ENCODE measurements at regions not wholly inside any gene's neighbourhood (a gene's known extent, or its start where the extent isn't known, plus 50 kb on each side); places are given as distances from the start of the nearest gene placed in this dataset.

DNA sequence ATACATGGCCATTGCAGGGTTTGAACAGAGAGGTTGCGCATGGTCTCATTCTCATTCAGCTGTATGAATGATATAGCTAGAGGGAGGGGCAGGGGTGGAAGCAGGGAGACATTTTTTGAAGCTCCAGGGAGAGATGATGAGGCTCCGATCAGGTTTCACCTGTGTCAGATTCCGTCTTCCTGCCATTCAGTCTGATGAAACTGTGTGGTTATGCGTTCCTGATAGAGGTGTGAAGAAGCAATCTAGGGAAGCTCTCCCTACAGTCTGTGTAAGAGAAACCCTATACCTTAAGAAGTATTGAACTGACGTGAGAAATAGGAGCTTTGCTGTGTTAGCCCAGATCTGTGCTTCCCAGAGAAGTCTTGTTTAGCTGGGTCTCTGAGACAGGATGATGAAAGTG is 171.9 kb upstream of the NDN start:
- Histone ChIP-seq H3K4me1 (ENCODE audit: control insufficient read depth, insufficient read depth, low read length) (no peaks in the 10 kb centered on the region), H3K36me3 (ENCODE audit: control insufficient read depth, insufficient read depth, low read length) (no peaks in the 10 kb centered on the region), H3K9me3 (ENCODE audit: control insufficient read depth, insufficient read depth, low read depth, low read length) (no peaks in the 10 kb centered on the region), H3K27ac (ENCODE audit: low read length) (no peak overlapping the region), H3K27me3 (ENCODE audit: control insufficient read depth, insufficient read depth, low read length) (no peaks in the 10 kb centered on the region), H3K4me3 (ENCODE audit: low read depth in 2 of 2, low read length in 2 of 2) (no peak overlapping the region)
- POLR2A ChIA-PET, result no interaction called here
- intact Hi-C loops (cut with micrococcal nuclease; ENCODE audit: unreplicated experiment), result loop anchor here (5.0 kb wide), 1 partner anchor 212 kb away; the partner anchor contains the start of gene MAGEL2
- BruUV-seq (replicated peaks), result no TSS peak
- TF ChIP-seq, protein P1, sequence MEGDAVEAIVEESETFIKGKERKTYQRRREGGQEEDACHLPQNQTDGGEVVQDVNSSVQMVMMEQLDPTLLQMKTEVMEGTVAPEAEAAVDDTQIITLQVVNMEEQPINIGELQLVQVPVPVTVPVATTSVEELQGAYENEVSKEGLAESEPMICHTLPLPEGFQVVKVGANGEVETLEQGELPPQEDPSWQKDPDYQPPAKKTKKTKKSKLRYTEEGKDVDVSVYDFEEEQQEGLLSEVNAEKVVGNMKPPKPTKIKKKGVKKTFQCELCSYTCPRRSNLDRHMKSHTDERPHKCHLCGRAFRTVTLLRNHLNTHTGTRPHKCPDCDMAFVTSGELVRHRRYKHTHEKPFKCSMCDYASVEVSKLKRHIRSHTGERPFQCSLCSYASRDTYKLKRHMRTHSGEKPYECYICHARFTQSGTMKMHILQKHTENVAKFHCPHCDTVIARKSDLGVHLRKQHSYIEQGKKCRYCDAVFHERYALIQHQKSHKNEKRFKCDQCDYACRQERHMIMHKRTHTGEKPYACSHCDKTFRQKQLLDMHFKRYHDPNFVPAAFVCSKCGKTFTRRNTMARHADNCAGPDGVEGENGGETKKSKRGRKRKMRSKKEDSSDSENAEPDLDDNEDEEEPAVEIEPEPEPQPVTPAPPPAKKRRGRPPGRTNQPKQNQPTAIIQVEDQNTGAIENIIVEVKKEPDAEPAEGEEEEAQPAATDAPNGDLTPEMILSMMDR (IDR thresholded peaks at IDR 0.05), result no peak
- TF ChIP-seq SIN3A (IDR thresholded peaks at IDR 0.05; ENCODE audit: borderline replicate concordance, insufficient read depth, low read depth, low read length) (no peak), POLR2AphosphoS5 (IDR thresholded peaks at IDR 0.05; ENCODE audit: low read depth, low read length) (no peak), TCF7L2 (IDR thresholded peaks at IDR 0.05; ENCODE audit: low read depth, low read length) (no peak)
- TF ChIP-seq, protein P2, sequence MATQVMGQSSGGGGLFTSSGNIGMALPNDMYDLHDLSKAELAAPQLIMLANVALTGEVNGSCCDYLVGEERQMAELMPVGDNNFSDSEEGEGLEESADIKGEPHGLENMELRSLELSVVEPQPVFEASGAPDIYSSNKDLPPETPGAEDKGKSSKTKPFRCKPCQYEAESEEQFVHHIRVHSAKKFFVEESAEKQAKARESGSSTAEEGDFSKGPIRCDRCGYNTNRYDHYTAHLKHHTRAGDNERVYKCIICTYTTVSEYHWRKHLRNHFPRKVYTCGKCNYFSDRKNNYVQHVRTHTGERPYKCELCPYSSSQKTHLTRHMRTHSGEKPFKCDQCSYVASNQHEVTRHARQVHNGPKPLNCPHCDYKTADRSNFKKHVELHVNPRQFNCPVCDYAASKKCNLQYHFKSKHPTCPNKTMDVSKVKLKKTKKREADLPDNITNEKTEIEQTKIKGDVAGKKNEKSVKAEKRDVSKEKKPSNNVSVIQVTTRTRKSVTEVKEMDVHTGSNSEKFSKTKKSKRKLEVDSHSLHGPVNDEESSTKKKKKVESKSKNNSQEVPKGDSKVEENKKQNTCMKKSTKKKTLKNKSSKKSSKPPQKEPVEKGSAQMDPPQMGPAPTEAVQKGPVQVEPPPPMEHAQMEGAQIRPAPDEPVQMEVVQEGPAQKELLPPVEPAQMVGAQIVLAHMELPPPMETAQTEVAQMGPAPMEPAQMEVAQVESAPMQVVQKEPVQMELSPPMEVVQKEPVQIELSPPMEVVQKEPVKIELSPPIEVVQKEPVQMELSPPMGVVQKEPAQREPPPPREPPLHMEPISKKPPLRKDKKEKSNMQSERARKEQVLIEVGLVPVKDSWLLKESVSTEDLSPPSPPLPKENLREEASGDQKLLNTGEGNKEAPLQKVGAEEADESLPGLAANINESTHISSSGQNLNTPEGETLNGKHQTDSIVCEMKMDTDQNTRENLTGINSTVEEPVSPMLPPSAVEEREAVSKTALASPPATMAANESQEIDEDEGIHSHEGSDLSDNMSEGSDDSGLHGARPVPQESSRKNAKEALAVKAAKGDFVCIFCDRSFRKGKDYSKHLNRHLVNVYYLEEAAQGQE (IDR thresholded peaks at IDR 0.05; ENCODE audit: insufficient read depth in 1 of 2, low read depth in 2 of 2, low read length in 1 of 2), result no peak
- DNase-seq (ENCODE audit: low read depth, low spot score), result no peak
- CTCF ChIA-PET, result no interaction called here
- ATAC-seq, result no peak
- in situ Hi-C loops (cut with HindIII; ENCODE audit: low pct_unique_long_range_greater_than_20kb, low sequenced_read_pairs), result no loop called here

DNA sequence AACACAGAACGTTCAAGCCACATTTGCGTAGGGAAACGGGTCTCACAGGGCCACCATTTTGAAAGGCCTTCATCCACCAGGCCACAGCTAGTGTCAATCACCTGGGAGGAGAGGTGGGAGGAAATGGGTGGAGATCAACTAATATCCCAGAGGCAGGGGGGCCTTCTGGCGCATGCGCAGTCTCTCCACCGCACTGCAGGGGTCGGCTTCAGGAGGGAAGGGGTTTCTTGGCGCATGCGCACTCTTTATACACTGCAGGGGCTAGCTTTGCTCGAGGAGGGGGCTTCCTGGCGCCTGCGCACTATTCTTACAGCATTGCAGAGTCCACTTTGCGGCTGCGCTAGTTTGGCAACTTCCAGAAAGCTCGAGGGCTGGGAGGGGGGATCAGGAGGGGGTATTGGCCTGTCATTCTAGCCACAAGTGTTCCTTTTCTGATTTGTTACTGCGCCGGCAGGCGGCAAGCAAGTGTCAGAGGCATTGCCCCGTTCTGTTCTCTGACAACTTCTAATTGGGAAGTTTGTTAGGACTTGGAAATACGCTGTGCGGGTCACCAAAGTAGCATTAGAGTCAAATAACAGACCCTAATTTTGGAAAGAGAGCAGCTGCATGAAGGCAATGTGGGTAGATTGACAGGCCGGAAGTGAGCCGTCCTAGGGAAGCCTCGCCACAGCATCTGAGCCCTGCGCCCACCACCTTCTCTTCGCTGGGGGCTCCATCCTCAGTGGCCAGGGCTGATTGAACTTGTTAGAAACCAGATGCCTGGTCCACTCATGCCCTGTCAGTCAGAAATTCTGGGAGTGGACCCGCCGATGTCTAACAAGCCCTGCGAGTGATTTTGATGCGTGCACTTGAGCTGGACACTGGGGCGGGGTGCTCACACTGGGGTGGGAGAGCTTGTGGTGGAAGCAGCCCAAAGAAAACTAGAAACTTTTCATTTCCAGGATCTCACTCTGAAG is 173.5 kb upstream of the NDN start:
- intact Hi-C loops (cut with micrococcal nuclease; ENCODE audit: unreplicated experiment), result no loop called here
- H3K27ac ChIP-seq (ENCODE audit: low read length), result no peak overlapping the region
- in situ Hi-C loops (cut with HindIII; ENCODE audit: low pct_unique_long_range_greater_than_20kb, low sequenced_read_pairs), result no loop called here
- no peaks in the 10 kb centered on the region for H3K4me1 ChIP-seq (ENCODE audit: control insufficient read depth, insufficient read depth, low read length)
- ATAC-seq (no peak), DNase-seq (ENCODE audit: low read depth, low spot score) (no peak)
- no peaks in the 10 kb centered on the region for H3K36me3 ChIP-seq (ENCODE audit: control insufficient read depth, insufficient read depth, low read length)
- ChIA-PET CTCF (interaction anchor here (0.6 kb wide), 1 partner anchor 302 kb away, joined by 5 read pairs; no protein-coding TSS in a partner anchor), POLR2A (interaction anchor here (0.7 kb wide), 1 partner anchor 222 kb away, joined by 9 read pairs; no protein-coding TSS in a partner anchor)
- TF ChIP-seq, protein P2 (IDR thresholded peaks at IDR 0.05; ENCODE audit: insufficient read depth in 1 of 2, low read depth in 2 of 2, low read length in 1 of 2), result no peak
- H3K9me3 ChIP-seq (ENCODE audit: control insufficient read depth, insufficient read depth, low read depth, low read length), result no peaks in the 10 kb centered on the region
- no peaks in the 10 kb centered on the region for H3K27me3 ChIP-seq (ENCODE audit: control insufficient read depth, insufficient read depth, low read length)
- BruUV-seq (replicated peaks), result no TSS peak
- H3K4me3 ChIP-seq (ENCODE audit: low read depth in 2 of 2, low read length in 2 of 2), result no peak overlapping the region
